CD4-positive, alpha-beta T cell treated with Interleukin-2 at 100 ng/mL for 4 hours (primary cell): ENCODE measurements at regions not wholly inside any gene's neighbourhood (a gene's known extent, or its start where the extent isn't known, plus 50 kb on each side); places are given as distances from the start of the nearest gene placed in this dataset.

Source experiments
- DNase-seq: peaks from one replicate; pipeline ENCODE4 v3.0.0-alpha.2; 2020; ENCODE audit warnings: low spot score

- no peak for DNase-seq
Observed at GRCh38 chr13:64293923-64294322, 2878.3 kb upstream of the PCDH20 start.

- no peak for DNase-seq
Observed at GRCh38 chr13:64289702-64290101, 2874.1 kb upstream of the PCDH20 start.

DNA sequence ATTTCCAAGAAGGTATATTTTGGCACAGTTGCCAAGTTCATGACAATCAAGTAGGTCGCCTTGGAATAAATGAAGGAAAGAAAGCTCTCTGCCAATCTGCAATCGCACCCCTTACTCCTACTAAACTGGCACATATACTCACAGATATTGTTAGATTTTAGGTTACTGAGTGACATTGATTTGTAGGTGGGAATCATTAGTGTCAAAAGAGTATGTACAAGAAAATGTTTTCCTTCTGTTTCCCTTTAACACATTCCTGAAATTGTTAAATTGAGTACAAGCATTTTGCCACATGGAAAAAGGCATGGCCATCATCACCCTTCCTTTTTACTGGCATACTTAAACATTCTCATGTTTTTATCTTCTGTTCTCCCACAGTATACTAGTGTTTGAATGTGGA is 2868.3 kb upstream of the PCDH20 start:
- no peak for DNase-seq

GRCh38 chr13:64278493-64278892 is 2862.8 kb upstream of the PCDH20 start:
- DNase-seq, result no peak

- no peak for DNase-seq
Observed at GRCh38 chr13:64277097-64277496, 2861.4 kb upstream of the PCDH20 start.

DNA sequence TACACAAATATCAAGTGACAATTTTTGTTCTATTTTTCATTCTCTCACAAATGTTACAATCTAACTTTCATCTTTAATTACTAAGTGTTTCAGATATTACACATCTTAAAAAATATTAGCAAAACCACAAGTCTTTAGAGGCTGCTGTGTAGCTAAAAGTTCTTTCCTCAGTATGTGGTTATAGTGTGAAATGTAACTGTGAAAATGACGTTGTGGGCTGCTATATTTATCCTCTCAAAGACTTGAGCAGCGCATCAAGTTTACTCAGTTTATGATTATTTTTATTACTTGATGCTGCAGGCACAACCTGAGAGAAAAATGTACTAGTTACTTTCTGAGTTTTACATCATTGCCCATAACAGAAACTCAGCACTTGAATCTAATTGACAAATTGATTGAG is 2860.6 kb upstream of the PCDH20 start:
- DNase-seq, result no peak

DNA sequence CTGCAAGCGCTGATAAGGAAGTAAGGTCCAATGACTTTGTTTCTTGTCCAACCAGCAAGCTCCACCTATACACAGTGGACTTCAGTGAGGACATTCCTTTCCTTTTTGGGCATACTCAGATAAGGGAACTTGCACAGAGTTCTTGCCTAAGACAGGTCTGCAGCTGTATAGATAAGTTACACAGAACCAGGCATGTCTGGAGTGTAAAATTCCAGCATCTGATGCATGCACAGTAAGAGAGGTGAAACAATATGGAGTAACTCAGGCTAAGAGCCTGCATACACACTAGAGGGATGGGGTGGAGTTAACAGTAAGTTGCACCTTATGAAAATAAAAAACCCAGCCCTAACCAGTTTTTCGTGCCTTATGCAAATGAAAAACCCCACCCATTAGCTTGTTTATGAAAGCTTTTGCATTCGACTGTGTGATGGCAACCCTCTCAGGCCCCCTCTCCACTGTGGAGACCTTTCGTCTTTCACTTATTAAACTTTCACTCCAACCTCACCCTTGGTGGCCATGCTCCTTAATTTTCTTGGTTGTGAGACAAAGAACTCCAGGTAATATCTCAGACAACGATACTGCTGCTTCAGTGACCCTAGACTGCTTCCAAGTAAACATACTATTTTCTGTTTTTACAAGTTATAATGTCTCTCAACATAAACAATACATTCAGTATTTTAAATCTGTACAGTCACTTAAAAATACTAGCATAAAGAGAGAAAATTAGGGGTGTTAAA is 2859.0 kb upstream of the PCDH20 start:
- no peak for DNase-seq

GRCh38 chr13:64273780-64274179 is 2858.1 kb upstream of the PCDH20 start:
- no peak for DNase-seq

DNA sequence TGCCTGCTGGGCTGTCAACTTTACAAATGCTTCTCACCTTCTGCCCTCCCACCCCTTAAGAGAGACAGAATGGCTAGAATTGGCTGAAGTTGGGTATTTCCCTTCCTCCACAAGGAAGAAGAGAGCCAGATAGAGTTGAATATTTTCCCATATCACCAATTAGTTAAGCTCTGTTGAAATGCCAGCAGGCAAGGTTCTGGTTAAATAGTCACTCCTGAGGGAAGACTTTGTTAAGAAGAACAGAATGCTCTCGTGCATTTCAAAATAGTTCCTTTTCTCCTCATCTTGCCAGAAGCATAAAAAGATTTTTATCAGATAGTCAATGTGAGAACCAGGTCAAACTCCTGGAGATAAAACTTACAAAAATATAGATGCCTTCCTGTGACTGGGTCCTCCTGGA is 2857.0 kb upstream of the PCDH20 start:
- no peak for DNase-seq

- DNase-seq, result no peak
Observed at GRCh38 chr13:64266024-64266423, 2850.4 kb upstream of the PCDH20 start.

GRCh38 chr13:64263285-64263684 is 2847.6 kb upstream of the PCDH20 start:
- no peak for DNase-seq

- DNase-seq, result no peak
Observed at GRCh38 chr13:64256751-64257150, 2841.1 kb upstream of the PCDH20 start.

- no peak for DNase-seq
Observed at GRCh38 chr13:64255988-64256387, 2840.3 kb upstream of the PCDH20 start.

GRCh38 chr13:64248371-64249065 is 2832.9 kb upstream of the PCDH20 start:
- no peak for DNase-seq

DNA sequence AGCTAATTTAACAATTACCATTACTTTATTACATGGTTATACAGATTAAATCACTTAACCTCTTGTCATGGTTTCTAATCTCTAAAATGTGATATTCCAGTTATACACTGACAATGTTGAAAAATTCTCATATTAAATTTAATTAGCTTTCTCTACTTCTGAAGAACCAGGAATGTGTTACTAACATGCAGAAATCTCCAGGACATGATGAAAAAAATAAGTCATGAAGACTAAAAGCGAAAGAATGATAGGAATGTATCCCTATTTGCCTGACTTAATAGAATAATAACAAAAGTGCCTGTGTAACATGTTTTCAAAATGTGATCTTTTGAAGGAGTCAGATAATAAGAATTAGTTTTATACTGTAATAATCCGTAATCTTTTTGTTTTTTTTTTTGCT is 2823.7 kb upstream of the PCDH20 start:
- DNase-seq, result no peak

GRCh38 chr13:64234255-64234654 is 2818.6 kb upstream of the PCDH20 start:
- DNase-seq, result no peak

DNA sequence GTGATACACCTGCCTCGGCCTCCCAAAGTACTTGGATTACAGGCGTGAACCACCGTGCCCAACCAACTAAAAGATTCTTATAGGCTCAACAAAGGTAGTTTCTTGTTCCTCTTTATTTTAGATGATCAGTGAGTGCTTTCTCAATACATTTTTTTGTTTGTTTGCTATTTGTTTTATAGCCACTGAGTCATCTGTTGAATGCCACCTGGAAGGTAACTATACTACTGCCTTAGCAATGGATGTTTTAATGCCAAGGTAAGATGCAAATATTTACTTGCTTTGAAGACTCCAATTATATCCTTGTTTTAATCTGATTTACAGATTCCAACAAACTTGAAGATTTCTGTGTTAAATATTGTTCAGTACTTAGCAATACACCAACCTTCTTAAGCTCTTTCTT is 2807.4 kb upstream of the PCDH20 start:
- DNase-seq, result no peak

DNA sequence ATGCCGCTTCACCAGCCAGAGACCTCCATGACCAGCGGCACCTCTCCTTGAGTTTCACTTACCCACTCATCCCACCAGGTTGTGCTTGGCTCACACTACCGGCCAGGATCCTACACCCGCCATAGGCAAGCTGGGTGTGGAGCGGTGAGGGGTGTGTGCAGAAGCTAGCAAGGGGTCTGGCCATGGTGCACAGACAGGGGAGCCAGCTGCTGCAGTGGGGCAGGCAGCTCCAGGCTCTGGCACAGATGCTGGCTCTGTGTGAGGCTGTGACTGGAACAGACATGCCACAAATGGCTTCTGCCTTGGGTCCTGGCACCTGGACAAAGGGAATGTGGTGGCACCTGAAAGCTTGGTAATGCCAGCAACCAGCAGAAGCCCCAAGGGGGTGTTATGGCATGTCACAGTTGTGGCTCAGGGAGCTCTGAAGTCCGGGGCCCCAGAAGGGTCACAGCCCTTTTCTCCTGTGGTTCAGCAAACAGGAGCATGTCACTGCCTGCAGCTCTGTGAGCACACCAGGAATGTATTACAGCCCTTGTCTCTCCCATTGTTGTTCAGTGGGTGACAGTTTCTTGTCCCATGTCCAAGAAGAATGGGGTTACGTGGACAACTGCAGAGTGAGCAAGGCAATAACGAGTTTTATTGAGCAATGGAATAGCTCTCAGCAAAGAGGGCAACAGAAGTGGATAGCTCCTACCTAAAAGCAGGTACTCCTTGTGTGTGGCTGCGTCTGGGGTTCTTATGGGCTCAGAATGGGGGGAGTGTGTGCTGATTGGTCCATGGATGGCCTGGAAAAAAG is 2791.0 kb upstream of the PCDH20 start:
- no peak for DNase-seq

DNA sequence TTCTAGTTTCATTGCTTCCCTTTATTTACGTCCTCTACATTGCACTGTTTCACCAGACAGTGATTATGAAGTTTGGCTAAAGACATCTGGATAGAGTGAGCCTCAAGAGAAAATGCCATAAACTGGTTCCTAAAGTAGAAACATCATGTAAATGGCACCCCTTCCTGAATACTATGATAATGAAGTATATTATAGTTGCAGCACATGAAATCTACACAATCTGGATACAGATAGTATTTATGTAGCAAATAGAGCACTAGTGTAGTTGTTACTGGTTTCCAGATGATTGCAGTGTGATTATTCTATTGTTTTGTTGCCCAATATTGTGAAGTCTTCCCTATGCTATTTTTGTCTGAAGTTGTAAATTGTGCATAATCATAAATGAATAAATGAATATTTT is 2786.9 kb upstream of the PCDH20 start:
- DNase-seq, result no peak

GRCh38 chr13:64197232-64197631 is 2781.6 kb upstream of the PCDH20 start:
- no peak for DNase-seq

DNA sequence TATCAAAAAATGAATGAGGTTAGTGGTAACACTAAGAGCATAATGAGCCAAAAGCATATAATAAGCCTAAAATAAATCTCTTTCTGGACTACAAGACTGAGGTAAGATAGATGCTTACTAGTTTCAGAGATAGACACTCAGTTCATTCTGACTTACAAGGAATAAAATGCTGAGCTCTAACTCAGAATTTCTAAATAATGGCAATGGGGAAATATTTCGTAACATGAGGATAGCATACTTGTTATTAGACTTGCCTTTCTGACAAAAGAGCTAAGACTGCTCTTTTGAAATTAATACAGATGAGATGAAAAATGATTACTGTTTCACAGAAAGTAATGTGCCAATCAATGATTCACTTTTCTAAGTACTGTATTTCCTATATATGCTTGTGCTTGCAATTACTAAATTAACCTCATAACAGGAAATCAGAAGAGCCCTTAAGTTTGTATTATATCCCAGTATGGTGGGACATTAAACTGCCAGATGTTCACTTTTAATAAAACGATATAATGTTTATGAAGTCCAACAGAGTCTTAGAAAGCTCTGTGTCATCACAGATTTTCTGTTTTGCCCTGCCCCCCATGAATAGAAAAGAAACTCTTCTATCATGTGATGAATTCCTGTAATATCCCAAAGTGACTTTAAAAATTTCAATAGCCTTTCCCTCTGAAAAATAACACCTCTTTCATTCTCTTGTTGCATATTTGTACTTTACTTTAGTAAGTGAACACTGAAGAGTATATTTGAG is 2771.0 kb upstream of the PCDH20 start:
- DNase-seq, result no peak

DNA sequence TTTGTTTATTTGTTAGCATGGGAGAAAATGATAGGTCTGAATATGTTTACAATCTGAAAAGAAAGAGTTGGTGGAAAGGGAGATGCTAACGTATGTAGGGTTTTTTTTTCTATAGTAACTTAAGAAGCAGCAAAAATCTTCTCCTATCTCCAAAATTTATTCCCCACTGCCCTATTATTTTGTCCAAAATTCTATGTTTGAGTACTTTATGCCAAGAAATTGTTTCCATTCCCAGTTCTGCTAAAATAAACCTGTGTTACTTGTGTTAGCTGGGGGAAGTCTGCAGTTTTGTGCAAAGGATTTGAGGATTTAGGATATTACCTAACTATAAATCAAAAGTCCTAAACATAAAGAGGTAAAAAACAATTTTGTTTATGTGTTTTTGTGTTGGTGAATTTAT is 2770.4 kb upstream of the PCDH20 start:
- no peak for DNase-seq
